ELF-1 (cell line): ENCODE measurements at regions not wholly inside any gene's neighbourhood (a gene's known extent, or its start where the extent isn't known, plus 50 kb on each side); places are given as distances from the start of the nearest gene placed in this dataset.
A peak's percentile ranks its signal among the peaks of the same experiment; 100 is the strongest.
"Not testable (repeated sequence)": the region's sequence is repeated elsewhere in the genome, so short reads cannot be mapped to it uniquely, and the experiment has no call there.

Experiments
- DNase-seq: peaks from one replicate; pipeline ENCODE4 v3.0.0-alpha.2; 2016; ENCODE audit warnings: low read depth, low spot score

DNA sequence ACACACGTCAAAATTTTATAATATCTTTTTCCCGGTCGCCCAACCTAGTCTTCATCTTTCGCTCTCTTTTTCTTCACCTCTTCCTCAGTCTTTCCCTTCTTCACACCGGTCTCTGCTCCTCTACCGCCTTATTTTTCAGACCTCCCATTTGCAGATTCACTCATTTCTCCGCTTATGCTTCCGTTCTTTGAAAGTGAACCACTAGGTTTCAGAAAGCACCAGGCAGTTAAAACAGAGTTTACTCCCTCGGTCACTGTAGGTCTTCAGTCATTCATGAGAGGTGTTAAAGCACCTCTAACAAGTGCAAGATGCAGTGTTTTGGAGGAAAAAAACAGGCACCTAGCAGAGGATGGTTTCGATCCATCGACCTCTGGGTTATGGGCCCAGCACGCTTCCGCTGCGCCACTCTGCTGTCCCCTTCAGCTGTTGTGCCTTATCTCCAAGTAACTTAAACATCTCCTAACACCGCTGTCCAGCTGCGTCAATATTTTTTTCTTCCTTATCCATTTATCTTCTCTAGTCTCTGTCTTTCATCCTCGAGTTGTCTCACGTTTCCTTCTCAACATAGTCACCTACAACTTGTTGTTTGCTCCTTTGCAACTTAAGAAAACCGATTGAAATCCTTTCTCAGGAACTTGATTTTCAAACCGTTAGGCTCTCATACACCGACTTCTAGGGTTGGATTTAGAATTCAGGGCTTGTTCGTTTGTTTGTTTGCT lies 119.7 kb upstream of the ZNF184 start:
- DNase-seq, result peak; percentile 93

DNA sequence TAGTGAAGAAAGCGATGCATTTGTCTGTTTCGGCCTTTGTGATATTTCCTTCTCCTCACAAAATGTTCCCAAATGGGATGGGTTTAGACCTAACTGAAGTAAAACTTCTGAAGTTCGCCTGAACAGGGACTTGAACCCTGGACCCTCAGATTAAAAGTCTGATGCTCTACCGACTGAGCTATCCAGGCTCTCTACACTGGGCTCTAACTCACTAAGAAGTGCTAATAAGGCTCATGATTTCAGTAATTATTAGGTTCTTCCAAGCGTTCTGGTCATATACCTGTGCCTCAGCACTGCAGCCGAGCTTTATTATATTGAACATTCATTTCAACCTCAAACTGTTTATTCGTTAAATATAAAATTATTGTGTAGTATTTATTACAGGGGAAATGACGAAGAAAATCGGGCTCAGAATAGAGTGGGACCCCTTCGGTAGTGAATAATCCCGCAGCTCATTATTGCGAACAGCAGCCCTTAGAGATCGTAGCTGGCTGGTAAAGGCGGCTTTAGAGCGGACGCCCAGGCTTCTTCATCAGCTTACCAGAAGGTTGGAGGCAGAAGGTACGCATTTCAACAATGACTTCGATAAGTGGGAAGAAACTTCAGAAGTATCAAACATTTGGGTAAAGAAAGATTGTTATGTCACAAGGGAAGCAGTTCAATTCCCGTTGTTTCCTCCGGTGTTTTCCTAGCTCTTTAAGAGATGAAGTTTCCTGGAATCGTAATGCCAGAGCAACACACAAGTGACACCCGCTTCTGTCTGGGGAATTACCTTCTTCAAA lies 119.0 kb upstream of the ZNF184 start:
- peak; percentile 74 for DNase-seq

DNA sequence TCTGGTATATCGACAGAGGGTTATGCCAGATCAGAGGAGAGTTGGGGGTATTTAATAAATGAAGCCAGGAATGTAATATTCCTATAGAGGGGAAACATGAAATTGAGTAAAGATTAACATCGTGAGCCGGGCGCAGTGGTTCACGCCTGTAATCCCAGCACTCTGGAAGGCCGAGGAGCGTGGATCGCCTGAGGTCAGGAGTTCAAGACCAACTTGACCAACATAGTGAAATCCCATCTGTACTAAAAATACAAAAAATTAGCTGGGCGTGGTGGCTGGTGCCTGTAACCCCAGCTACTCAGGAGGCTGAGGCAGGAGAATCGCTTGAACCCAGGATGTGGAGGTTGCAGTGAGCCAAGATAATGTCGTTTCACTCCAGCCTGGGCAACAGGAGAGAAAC lies 112.4 kb upstream of the ZNF184 start:
- DNase-seq, result not testable (repeated sequence)

DNA sequence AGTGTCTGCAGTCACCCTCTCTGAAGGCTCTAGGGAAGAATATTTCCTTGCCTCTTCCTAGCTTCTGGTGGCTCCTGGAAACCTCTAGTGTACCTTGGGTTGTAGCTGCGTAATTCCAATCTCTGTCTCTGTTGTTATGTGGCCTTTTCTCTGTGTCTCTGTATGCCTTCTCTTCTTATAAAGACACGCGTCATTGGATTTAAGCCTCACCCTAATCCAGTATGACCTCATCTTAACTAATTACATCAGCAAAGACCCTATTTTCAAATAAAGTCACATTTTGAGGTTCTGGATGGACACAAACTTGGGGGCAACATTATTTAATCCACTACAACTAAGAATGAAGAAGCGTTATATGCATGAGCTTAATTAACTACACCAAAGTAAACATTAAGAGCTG lies 111.4 kb upstream of the ZNF184 start:
- DNase-seq, result no peak

DNA sequence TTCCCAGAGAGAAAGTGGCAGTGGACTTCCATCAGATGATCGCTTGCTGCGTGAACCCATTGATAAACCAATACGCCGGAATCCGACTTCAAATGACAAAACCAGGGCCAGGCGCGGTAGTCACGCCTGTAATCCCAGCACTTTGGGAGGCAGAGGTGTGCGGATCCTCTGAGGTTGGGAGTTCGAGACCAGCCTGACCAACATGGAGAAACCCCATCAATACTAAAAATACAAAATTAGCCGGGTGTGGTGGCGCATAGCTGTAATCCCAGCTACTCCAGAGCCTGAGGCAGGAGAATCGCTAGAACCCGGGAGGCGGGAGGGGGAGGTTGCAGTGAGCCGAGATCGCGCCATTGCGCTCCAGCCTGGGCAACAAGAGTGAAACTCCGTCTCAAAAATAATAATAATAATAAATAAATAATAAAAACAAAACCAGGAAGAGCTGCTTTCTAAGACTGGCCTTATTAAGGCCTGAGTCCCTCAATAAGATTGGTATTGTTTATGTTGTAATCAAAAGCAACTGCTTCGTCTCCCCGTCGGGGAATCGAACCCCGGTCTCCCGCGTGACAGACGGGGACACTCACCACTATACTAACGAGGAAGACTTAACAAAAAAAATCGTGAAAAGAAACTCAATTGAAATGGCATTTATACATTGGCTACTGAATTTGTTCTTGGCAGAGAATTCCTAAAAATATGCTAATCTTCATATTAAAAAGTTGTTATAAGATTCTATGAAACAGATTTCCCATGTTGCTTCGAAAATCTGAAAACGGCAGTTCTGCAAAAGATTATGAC lies 110.2 kb upstream of the ZNF184 start:
- DNase-seq, result peak; percentile 79

GRCh38 chr6:27579973-27580372 lies 107.1 kb upstream of the ZNF184 start:
- no peak for DNase-seq

DNA sequence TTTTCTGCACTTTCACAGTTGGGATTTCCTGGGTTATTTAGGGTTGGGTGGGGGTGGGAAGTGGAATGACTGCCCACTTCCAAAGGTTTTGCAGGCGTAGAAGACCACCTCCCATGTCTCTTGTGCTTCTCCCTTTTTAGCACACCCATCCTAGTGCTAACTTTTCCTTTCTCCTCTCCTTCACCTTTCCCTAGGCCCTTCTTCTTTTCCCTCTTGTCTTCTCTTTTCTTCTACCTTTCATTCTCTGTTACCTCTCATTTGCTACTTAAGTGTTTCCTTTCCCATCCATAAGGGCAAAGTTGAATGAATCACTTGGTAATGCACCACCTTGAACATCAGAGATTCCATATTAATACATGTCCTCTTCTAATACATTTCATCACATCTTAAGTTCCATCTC lies 105.0 kb upstream of the ZNF184 start:
- no peak for DNase-seq

- DNase-seq, result peak; percentile 37
Measured at GRCh38 chr6:27575594-27576361, 102.9 kb upstream of the ZNF184 start.

DNA sequence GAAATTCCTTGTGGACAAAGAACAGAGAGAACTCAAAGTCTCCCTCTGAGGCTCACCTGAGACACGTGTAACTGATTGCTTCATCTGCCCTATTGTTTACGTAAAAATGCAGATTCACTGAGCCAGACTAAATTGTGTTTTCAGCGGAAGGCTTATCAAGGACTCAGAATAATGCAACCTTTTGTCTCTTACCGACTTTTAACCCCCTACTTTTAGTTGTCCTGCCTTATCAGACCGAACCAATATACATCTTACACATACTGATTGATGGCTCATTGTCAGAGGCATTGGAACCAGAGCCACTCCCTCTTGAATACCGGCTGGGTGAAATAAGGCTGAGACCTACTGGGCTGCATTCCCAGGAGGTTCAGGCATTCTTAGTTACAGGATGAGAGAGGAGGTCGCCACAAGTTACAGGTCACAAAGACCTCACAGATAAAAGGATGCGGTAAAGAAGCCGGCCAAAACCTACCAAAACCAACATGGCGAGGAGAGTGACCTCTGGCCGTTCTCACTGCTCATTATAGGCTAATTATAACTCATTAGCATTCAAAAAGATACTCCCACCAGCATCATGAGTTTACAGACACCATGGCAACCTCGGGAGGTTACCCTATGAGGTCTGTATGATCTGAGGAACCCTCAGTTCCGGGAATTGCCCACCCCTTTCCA lies 95.5 kb upstream of the ZNF184 start:
- DNase-seq, result peak; percentile 90

GRCh38 chr6:27565839-27566779 lies 93.2 kb upstream of the ZNF184 start:
- peak; percentile 77 for DNase-seq

DNA sequence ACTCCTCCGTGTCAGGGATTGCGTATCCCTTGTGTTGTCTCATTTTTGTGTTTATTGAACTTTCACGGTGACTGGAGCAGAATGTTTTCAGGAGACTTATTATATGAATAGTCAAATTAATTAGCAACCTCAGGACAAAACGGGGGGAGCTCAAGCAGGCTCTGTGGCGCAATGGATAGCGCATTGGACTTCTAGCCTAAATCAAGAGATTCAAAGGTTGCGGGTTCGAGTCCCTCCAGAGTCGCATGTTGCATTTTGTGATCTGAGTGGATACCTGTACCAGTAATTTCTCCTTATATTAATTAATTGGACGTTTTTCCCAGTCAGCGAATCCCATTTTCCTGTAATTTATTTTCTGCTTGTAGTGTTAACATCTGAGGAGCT lies 89.1 kb upstream of the ZNF184 start:
- DNase-seq, result no peak

GRCh38 chr6:27558028-27558724 lies 85.3 kb upstream of the ZNF184 start:
- no peak for DNase-seq

GRCh38 chr6:27556406-27556805 lies 83.5 kb upstream of the ZNF184 start:
- DNase-seq, result peak; percentile 71

- DNase-seq, result peak; percentile 92
Measured at GRCh38 chr6:27553123-27553904, 80.4 kb upstream of the ZNF184 start.

DNA sequence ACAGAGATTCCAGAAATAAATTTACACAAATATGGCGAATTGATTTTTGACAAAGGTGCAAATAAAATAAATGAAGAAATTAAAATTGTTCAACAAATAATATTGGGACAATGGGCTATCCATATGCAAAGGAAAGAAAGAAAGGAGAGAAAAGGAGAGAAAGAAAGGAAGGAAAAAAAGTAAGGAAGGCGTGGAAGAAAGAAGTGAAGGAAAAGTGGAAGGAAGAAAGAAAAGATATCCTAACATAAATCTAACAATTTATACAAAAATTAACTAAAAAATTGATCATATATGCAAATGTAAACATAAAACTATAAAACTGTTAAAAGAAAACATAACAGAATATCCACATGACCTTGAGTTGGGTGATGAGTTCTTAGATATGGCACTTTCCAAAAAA lies 78.7 kb upstream of the ZNF184 start:
- no peak for DNase-seq

DNA sequence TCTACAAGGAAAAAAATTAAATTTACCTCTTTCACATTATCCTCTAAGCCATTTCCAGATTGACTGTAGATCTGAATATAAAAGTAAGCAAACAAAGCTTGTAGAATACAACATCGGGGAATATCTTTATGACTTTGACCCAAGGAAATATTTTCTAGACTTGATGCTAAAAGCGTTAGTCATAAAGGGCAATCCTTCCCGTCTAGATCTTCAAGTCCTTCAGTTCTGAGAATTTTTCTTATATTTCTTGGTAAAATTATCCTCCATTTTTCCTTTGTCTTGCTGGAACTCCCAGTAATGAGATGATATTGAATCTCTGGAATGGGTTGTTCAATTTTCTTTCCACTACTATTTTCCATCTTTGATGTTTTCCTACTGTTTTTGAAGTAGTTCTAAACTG lies 77.8 kb upstream of the ZNF184 start:
- no peak for DNase-seq

DNA sequence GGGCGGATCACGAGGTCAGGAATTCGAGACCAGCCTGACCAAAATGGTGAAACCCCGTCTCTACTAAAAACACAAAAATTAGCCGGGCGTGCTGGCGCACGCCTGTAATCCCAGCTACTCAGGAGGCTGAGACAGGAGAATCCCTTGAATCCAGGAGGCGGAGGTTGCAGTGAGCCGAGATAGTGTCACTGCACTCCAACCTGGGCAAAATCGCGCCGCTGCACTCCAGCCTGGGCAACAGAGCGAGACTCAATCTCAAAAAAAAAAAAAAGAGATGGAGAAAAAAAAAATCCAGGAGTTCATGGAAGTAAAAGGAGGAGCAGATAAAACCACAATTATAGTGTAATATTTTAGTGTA lies 76.3 kb upstream of the ZNF184 start:
- DNase-seq, result not testable (repeated sequence)
